CD4-positive, CD25-positive, alpha-beta regulatory T cell (primary cell): ENCODE measurements at regions not wholly inside any gene's neighbourhood (a gene's known extent, or its start where the extent isn't known, plus 50 kb on each side); places are given as distances from the start of the nearest gene placed in this dataset.

Source experiments
- ATAC-seq, 2 donors: fragments of 150-1000 bp; cut with Tn5 transposase; one replicate each; pipeline ENCODE4 v1.10.0; 2021; ENCODE audit warnings: low read depth in 2 of 2, moderate number of reproducible peaks in 2 of 2, moderate library complexity in 1 of 2
- DNase-seq, 3 donors: peaks; one replicate each; pipeline versions ENCODE4 v3.0.0 to v3.0.0-alpha.2; 2012 to 2022; ENCODE audit warnings: mixed read lengths in 1 of 3
- H3K27ac ChIP-seq: one replicate; pipeline ENCODE4 v1.7.0; 2013; ENCODE audit warnings: mild to moderate bottlenecking, low read length; ENCODE audit not compliant: insufficient read depth, poor library complexity, severe bottlenecking
- H3K27me3 ChIP-seq: one replicate; pipeline ENCODE4 v1.7.0; 2013; ENCODE audit warnings: low read length; ENCODE audit not compliant: control insufficient read depth, insufficient read depth
- H3K36me3 ChIP-seq: one replicate; pipeline ENCODE4 v1.7.0; 2013; ENCODE audit warnings: mild to moderate bottlenecking, low read length, moderate library complexity; ENCODE audit not compliant: control insufficient read depth, insufficient read depth
- H3K4me1 ChIP-seq: 2 replicates; pipeline ENCODE4 v1.7.0; 2013; ENCODE audit warnings: mild to moderate bottlenecking, low read length; ENCODE audit not compliant: insufficient read depth, control insufficient read depth, poor library complexity, severe bottlenecking
- H3K4me3 ChIP-seq: one replicate; pipeline ENCODE4 v1.7.0; 2013; ENCODE audit warnings: low read depth, mild to moderate bottlenecking, low read length, moderate library complexity
- H3K9me3 ChIP-seq, 2 experiments: 1 replicate in 1 of 2; 2 replicates in 1 of 2; pipeline ENCODE4 v1.7.0; 2013; ENCODE audit warnings: low read length in 2 of 2, mild to moderate bottlenecking in 1 of 2, moderate library complexity in 1 of 2; ENCODE audit not compliant: control insufficient read depth in 2 of 2
- H3K27ac Mint-ChIP-seq, 3 donors: one replicate each; pipeline ENCODE4 v1.8.0; 2020 to 2022; ENCODE audit warnings: mild to moderate bottlenecking in 3 of 3, mixed read lengths in 3 of 3, moderate library complexity in 2 of 3
- H3K27me3 Mint-ChIP-seq: one replicate; pipeline ENCODE4 v1.8.0; 2022; ENCODE audit warnings: mild to moderate bottlenecking, mixed read lengths
- H3K36me3 Mint-ChIP-seq: one replicate; pipeline ENCODE4 v1.8.0; 2020; ENCODE audit warnings: mixed read lengths
- H3K4me1 Mint-ChIP-seq, 4 donors: one replicate each; pipeline ENCODE4 v1.8.0; 2020 to 2022; ENCODE audit warnings: mixed read lengths in 4 of 4, mild to moderate bottlenecking in 1 of 4
- H3K4me3 Mint-ChIP-seq, 4 donors: one replicate each; pipeline ENCODE4 v1.8.0; 2020 to 2022; ENCODE audit warnings: mild to moderate bottlenecking in 4 of 4, mixed read lengths in 4 of 4, moderate library complexity in 3 of 4
- H3K9me3 Mint-ChIP-seq, 7 donors: one replicate each; pipeline ENCODE4 v1.8.0; 2020 to 2022; ENCODE audit warnings: mixed read lengths in 7 of 7, mild to moderate bottlenecking in 3 of 7, moderate library complexity in 2 of 7

- Histone ChIP-seq H3K27ac (no peak overlapping the region), H3K4me1 (no peaks in the 10 kb centered on the region), H3K9me3 (peaks cover 12 to 15% of the 10 kb centered on the region in 2 experiments), H3K4me3 (no peak overlapping the region), H3K36me3 (no peaks in the 10 kb centered on the region), H3K27me3 (peaks cover 8% of the 10 kb centered on the region)
- H3K4me1 Mint-ChIP-seq: peaks cover 0 to 4% (median 2%) of the 10 kb centered on the region in 4 donors
- ATAC-seq (peak in 1 of 2 donors; percentile 42), DNase-seq (peak in 2 of 3 donors; percentile 30 to 47)
- H3K9me3 Mint-ChIP-seq: peaks cover 0 to 18% (median 7%) of the 10 kb centered on the region in 7 donors
- no peaks in the 10 kb centered on the region for H3K36me3 Mint-ChIP-seq
- H3K4me3 Mint-ChIP-seq: no peak overlapping the region
- peak overlapping the region in 1 of 3 donors; percentile 2 for H3K27ac Mint-ChIP-seq
- H3K27me3 Mint-ChIP-seq: peaks cover 36% of the 10 kb centered on the region
These were observed 97.9 kb upstream of the KLF14 start for GRCh38 chr7:130831817-130832481.

GRCh38 chr7:130838738-130839137 lies 104.7 kb upstream of the KLF14 start:
- H3K27me3 ChIP-seq: peaks cover 7% of the 10 kb centered on the region
- no peaks in the 10 kb centered on the region for H3K4me1 ChIP-seq
- Mint-ChIP-seq H3K27me3 (peaks cover 47% of the 10 kb centered on the region), H3K36me3 (no peaks in the 10 kb centered on the region), H3K4me1 (peaks cover 0 to 3% (median 0%) of the 10 kb centered on the region in 4 donors), H3K9me3 (peaks cover 0 to 3% (median 0%) of the 10 kb centered on the region in 7 donors), H3K27ac (no peak overlapping the region), H3K4me3 (no peak overlapping the region)
- DNase-seq (peak in 1 of 3 donors; percentile 38), ATAC-seq (no peak)
- H3K9me3 ChIP-seq: no peaks in the 10 kb centered on the region
- no peak overlapping the region for H3K27ac ChIP-seq
- no peak overlapping the region for H3K4me3 ChIP-seq
- H3K36me3 ChIP-seq: no peaks in the 10 kb centered on the region

- peaks cover 54% of the 10 kb centered on the region for H3K27me3 Mint-ChIP-seq
- Histone ChIP-seq H3K27me3 (peaks cover 9% of the 10 kb centered on the region), H3K4me1 (no peaks in the 10 kb centered on the region), H3K36me3 (no peaks in the 10 kb centered on the region), H3K27ac (no peak overlapping the region), H3K9me3 (no peaks in the 10 kb centered on the region), H3K4me3 (no peak overlapping the region)
- peaks cover 4% of the 10 kb centered on the region for H3K36me3 Mint-ChIP-seq
- no peak overlapping the region for H3K4me3 Mint-ChIP-seq
- peaks cover 0 to 3% (median 0%) of the 10 kb centered on the region in 4 donors for H3K4me1 Mint-ChIP-seq
- DNase-seq (no peak), ATAC-seq (no peak)
- H3K9me3 Mint-ChIP-seq: peaks cover 0 to 3% (median 0%) of the 10 kb centered on the region in 7 donors
- no peak overlapping the region for H3K27ac Mint-ChIP-seq
These were observed 106.6 kb upstream of the KLF14 start for GRCh38 chr7:130840599-130840998.

- Mint-ChIP-seq H3K4me3 (peak overlapping the region in 1 of 4 donors; percentile 34), H3K36me3 (peaks cover 4% of the 10 kb centered on the region), H3K4me1 (peaks cover 0 to 3% (median 0%) of the 10 kb centered on the region in 4 donors), H3K27me3 (peaks cover 46% of the 10 kb centered on the region), H3K9me3 (peaks cover 0 to 3% (median 0%) of the 10 kb centered on the region in 7 donors), H3K27ac (no peak overlapping the region)
- Histone ChIP-seq H3K4me3 (no peak overlapping the region), H3K27me3 (peaks cover 6% of the 10 kb centered on the region), H3K4me1 (no peaks in the 10 kb centered on the region), H3K9me3 (no peaks in the 10 kb centered on the region), H3K27ac (no peak overlapping the region), H3K36me3 (no peaks in the 10 kb centered on the region)
- ATAC-seq (no peak), DNase-seq (no peak)
These were observed 107.4 kb upstream of the KLF14 start for GRCh38 chr7:130841416-130841815.

- no peak for ATAC-seq
- H3K9me3 ChIP-seq: no peaks in the 10 kb centered on the region
- H3K27me3 Mint-ChIP-seq: peaks cover 40% of the 10 kb centered on the region
- no peak overlapping the region for H3K4me3 Mint-ChIP-seq
- H3K4me1 ChIP-seq: no peaks in the 10 kb centered on the region
- peaks cover 4% of the 10 kb centered on the region for H3K36me3 Mint-ChIP-seq
- peaks cover 2% of the 10 kb centered on the region for H3K27me3 ChIP-seq
- H3K36me3 ChIP-seq: no peaks in the 10 kb centered on the region
- peaks cover 0 to 3% (median 0%) of the 10 kb centered on the region in 4 donors for H3K4me1 Mint-ChIP-seq
- no peak overlapping the region for H3K27ac ChIP-seq
- H3K27ac Mint-ChIP-seq: peak overlapping the region in 1 of 3 donors; percentile 74
- no peak for DNase-seq
- peaks cover 0 to 3% (median 0%) of the 10 kb centered on the region in 7 donors for H3K9me3 Mint-ChIP-seq
- no peak overlapping the region for H3K4me3 ChIP-seq
These were observed 109.7 kb upstream of the KLF14 start for GRCh38 chr7:130843703-130844102.

GRCh38 chr7:130844811-130845580 lies 111.0 kb upstream of the KLF14 start:
- Mint-ChIP-seq H3K36me3 (peaks cover 4% of the 10 kb centered on the region), H3K4me3 (no peak overlapping the region), H3K9me3 (peaks cover 0 to 3% (median 0%) of the 10 kb centered on the region in 7 donors), H3K4me1 (peaks cover 0 to 3% (median 0%) of the 10 kb centered on the region in 4 donors), H3K27ac (no peak overlapping the region), H3K27me3 (peaks cover 40% of the 10 kb centered on the region)
- no peaks in the 10 kb centered on the region for H3K36me3 ChIP-seq
- H3K27ac ChIP-seq: no peak overlapping the region
- no peak for DNase-seq
- H3K27me3 ChIP-seq: peaks cover 2% of the 10 kb centered on the region
- no peaks in the 10 kb centered on the region for H3K4me1 ChIP-seq
- no peak overlapping the region for H3K4me3 ChIP-seq
- no peaks in the 10 kb centered on the region for H3K9me3 ChIP-seq
- ATAC-seq: no peak

GRCh38 chr7:130845581-130846085 lies 111.6 kb upstream of the KLF14 start:
- Histone ChIP-seq H3K27me3 (peaks cover 2% of the 10 kb centered on the region), H3K36me3 (no peaks in the 10 kb centered on the region), H3K27ac (no peak overlapping the region), H3K4me3 (no peak overlapping the region), H3K4me1 (no peaks in the 10 kb centered on the region), H3K9me3 (no peaks in the 10 kb centered on the region)
- H3K36me3 Mint-ChIP-seq: peaks cover 4% of the 10 kb centered on the region
- DNase-seq: no peak
- H3K4me3 Mint-ChIP-seq: no peak overlapping the region
- peaks cover 34% of the 10 kb centered on the region for H3K27me3 Mint-ChIP-seq
- H3K27ac Mint-ChIP-seq: no peak overlapping the region
- H3K9me3 Mint-ChIP-seq: peaks cover 0 to 3% (median 0%) of the 10 kb centered on the region in 7 donors
- ATAC-seq: no peak
- peaks cover 0 to 3% (median 0%) of the 10 kb centered on the region in 4 donors for H3K4me1 Mint-ChIP-seq
